SU-DHL-6 (cell line): ENCODE measurements at regions not wholly inside any gene's neighbourhood (a gene's known extent, or its start where the extent isn't known, plus 50 kb on each side); places are given as distances from the start of the nearest gene placed in this dataset.

Experiments
- H2AFZ ChIP-seq: fragments of 200-600 bp; sonication (generic); 2 replicates; pipeline ENCODE4 v1.6.1; 2014; ENCODE audit warnings: low read depth, mild to moderate bottlenecking, moderate library complexity, mixed read lengths, antibody characterized with exemption, low read length; ENCODE audit not compliant: severe bottlenecking
- H3F3A ChIP-seq: fragments of 200-600 bp; shearing (Covaris generic); 2 replicates; pipeline ENCODE4 v1.6.0; 2016; ENCODE audit warnings: antibody characterized with exemption, mild to moderate bottlenecking; ENCODE audit not compliant: insufficient read depth
- H3K27ac ChIP-seq: fragments of 200-600 bp; sonication (generic); 2 replicates; pipeline ENCODE4 v1.5.1; 2016; ENCODE audit warnings: low read depth, mild to moderate bottlenecking, low read length, moderate library complexity, mixed read lengths
- H3K27me3 ChIP-seq: fragments of 200-600 bp; sonication (generic), shearing (Covaris generic); 2 replicates; pipeline ENCODE4 v1.6.0; 2014; ENCODE audit warnings: mild to moderate bottlenecking, low read length
- H3K36me3 ChIP-seq: fragments of 200-600 bp; sonication (generic); 2 replicates; pipeline ENCODE4 v1.6.1; 2014; ENCODE audit warnings: mild to moderate bottlenecking, low read length, mixed read lengths
- H3K4me2 ChIP-seq: fragments of 300-600, 200-600 bp; shearing (Covaris generic), sonication (generic); 2 replicates; pipeline ENCODE4 v1.6.0; 2014; ENCODE audit warnings: low read length, low read depth, mild to moderate bottlenecking; ENCODE audit not compliant: poor library complexity, severe bottlenecking
- H3K4me3 ChIP-seq: fragments of 200-600 bp; sonication (generic); 2 replicates; pipeline ENCODE4 v1.5.1; 2014; ENCODE audit warnings: antibody characterized with exemption, low read length, mild to moderate bottlenecking, mixed read lengths; ENCODE audit not compliant: insufficient read depth, poor library complexity, severe bottlenecking
- H3K79me2 ChIP-seq: fragments of 200-600 bp; sonication (generic); 2 replicates; pipeline ENCODE4 v1.6.1; 2014; ENCODE audit warnings: mild to moderate bottlenecking, low read length, moderate library complexity; ENCODE audit not compliant: insufficient read depth
- H3K9ac ChIP-seq: fragments of 200-600 bp; sonication (generic); 2 replicates; pipeline ENCODE4 v1.7.0; 2014; ENCODE audit warnings: mild to moderate bottlenecking, low read length
- H3K9me2 ChIP-seq: fragments of 200-600 bp; sonication (generic); replicated peaks from 2 replicates; pipeline ENCODE4 v1.6.1; 2014; ENCODE audit warnings: low read length; ENCODE audit not compliant: insufficient read depth
- H3K9me3 ChIP-seq: fragments of 200-600 bp; sonication (generic); 2 replicates; pipeline ENCODE4 v1.6.1; 2014; ENCODE audit warnings: low read length, mixed read lengths; ENCODE audit not compliant: insufficient read depth
- H4K20me1 ChIP-seq: fragments of 200-600 bp; sonication (generic); 2 replicates; pipeline ENCODE4 v1.6.1; 2014; ENCODE audit warnings: low read depth, mild to moderate bottlenecking, antibody characterized with exemption, low read length, moderate library complexity, mixed read lengths
- EZH2phosphoT487 ChIP-seq: fragments of 200-600 bp; sonication (generic), shearing (Covaris generic); conservative IDR thresholded peaks from 2 replicates; pipeline ENCODE4 v1.6.1; 2018; ENCODE audit warnings: mild to moderate bottlenecking, antibody characterized with exemption, low read length, moderate library complexity, mixed read lengths
- TF ChIP-seq, protein P1 (sequence below): fragments of 200-600 bp; sonication (generic); IDR thresholded peaks from one replicate; pipeline ENCODE4 v1.5.1; 2017; ENCODE audit warnings: antibody characterized with exemption, mild to moderate bottlenecking, low read length, moderate library complexity; ENCODE audit not compliant: insufficient read depth, poor library complexity, severe bottlenecking

DNA sequence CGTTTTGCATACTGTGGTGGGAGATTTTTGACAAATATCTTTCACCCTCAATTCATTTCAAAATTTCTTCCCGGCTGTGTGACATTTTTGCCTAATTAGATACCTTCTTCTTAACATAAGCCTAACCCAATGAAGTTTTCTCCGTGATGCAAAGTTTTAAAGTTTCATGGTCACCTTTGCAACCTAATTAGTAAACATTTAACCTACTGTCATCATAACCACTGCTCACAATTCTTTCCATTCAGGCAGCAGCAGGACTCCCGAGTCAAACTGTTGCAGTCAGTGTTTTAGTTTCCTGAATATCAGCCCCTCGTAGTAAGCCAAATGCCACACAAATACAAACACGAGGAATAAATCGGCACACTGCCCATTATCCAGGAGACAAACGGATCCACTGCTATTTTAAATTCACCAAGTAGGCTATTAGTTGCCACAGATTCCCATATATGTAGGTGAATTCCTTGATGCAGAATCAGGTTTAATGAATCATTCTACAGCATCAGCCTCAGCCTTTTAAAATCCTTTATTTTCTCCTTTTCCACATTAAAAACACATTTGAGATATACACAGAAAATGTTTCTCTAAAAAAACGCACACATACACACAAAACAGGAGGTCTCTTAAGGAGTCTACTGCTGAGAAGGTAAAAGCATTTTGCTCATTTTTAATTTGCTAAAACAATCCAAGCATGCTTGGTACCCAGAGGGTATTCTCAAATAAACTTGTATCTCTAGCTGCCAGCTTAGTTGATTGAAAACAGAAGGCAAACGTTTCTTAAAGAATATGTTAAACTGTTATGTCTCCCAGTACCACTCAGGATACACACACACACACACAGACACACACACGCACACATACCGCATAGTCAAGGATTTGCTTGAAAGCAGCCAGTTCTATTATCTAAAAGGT is 106.5 kb upstream of the KCTD1 start:
- H2AFZ ChIP-seq: no peak overlapping the region
- no peak overlapping the region for H3K27ac ChIP-seq
- H3K27me3 ChIP-seq: no peaks in the 10 kb centered on the region
- H4K20me1 ChIP-seq: no peaks in the 10 kb centered on the region
- H3K4me3 ChIP-seq: no peak overlapping the region
- TF ChIP-seq, protein P1, sequence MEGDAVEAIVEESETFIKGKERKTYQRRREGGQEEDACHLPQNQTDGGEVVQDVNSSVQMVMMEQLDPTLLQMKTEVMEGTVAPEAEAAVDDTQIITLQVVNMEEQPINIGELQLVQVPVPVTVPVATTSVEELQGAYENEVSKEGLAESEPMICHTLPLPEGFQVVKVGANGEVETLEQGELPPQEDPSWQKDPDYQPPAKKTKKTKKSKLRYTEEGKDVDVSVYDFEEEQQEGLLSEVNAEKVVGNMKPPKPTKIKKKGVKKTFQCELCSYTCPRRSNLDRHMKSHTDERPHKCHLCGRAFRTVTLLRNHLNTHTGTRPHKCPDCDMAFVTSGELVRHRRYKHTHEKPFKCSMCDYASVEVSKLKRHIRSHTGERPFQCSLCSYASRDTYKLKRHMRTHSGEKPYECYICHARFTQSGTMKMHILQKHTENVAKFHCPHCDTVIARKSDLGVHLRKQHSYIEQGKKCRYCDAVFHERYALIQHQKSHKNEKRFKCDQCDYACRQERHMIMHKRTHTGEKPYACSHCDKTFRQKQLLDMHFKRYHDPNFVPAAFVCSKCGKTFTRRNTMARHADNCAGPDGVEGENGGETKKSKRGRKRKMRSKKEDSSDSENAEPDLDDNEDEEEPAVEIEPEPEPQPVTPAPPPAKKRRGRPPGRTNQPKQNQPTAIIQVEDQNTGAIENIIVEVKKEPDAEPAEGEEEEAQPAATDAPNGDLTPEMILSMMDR: no peak
- 0 out of 2 replicates have a peak, but pooled peaks have one; percentile 69 for TF ChIP-seq EZH2phosphoT487
- H3K4me2 ChIP-seq: no peak overlapping the region
- no peaks in the 10 kb centered on the region; the same call in 1 of the 2 replicates for H3F3A ChIP-seq
- H3K9me2 ChIP-seq: no peaks in the 10 kb centered on the region
- no peaks in the 10 kb centered on the region for H3K79me2 ChIP-seq
- H3K9me3 ChIP-seq: no peaks in the 10 kb centered on the region
- no peak overlapping the region for H3K9ac ChIP-seq
- H3K36me3 ChIP-seq: no peaks in the 10 kb centered on the region

- TF ChIP-seq, protein P1: no peak
- no peak for TF ChIP-seq EZH2phosphoT487
- H3K4me2 ChIP-seq: no peak overlapping the region
- no peaks in the 10 kb centered on the region; the same call in 1 of the 2 replicates for H3F3A ChIP-seq
- H4K20me1 ChIP-seq: no peaks in the 10 kb centered on the region
- H3K79me2 ChIP-seq: no peaks in the 10 kb centered on the region
- no peaks in the 10 kb centered on the region for H3K27me3 ChIP-seq
- H3K36me3 ChIP-seq: no peaks in the 10 kb centered on the region
- no peak overlapping the region for H3K9ac ChIP-seq
- H3K27ac ChIP-seq: no peak overlapping the region
- no peak overlapping the region for H3K4me3 ChIP-seq
- H3K9me2 ChIP-seq: no peaks in the 10 kb centered on the region
- no peaks in the 10 kb centered on the region for H3K9me3 ChIP-seq
- no peak overlapping the region for H2AFZ ChIP-seq
These were observed 105.7 kb upstream of the KCTD1 start for GRCh38 chr18:26653943-26654615.

DNA sequence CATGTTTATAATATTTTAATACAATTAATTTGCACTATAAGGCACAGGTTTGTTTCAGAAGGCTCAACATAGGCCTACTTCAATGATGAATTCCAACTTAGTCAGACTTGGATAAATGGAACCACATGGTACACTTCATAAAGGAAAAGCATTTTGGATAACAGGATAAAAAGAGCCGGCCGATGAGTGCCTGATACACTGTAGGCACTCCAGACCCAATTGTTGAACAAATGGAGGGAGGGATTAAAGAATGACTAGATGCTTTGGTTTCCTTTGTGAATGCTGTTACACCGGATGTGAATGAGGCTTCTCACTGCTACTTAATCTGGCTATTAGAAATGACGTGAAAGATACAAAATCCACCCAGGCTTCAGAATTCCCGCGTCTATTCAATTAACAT is 104.1 kb upstream of the KCTD1 start:
- no peak overlapping the region for H3K9ac ChIP-seq
- no peak overlapping the region for H3K27ac ChIP-seq
- H3K9me3 ChIP-seq: no peaks in the 10 kb centered on the region
- H3K36me3 ChIP-seq: no peaks in the 10 kb centered on the region
- H3K79me2 ChIP-seq: no peaks in the 10 kb centered on the region
- no peaks in the 10 kb centered on the region; the same call in 1 of the 2 replicates for H3F3A ChIP-seq
- no peak overlapping the region for H3K4me2 ChIP-seq
- H3K9me2 ChIP-seq: no peaks in the 10 kb centered on the region
- H3K27me3 ChIP-seq: no peaks in the 10 kb centered on the region
- TF ChIP-seq, protein P1: no peak
- no peak for TF ChIP-seq EZH2phosphoT487
- no peaks in the 10 kb centered on the region for H4K20me1 ChIP-seq
- no peak overlapping the region for H3K4me3 ChIP-seq
- H2AFZ ChIP-seq: no peak overlapping the region
